Vagina (tissue), 2 donors: ENCODE measurements at regions not wholly inside any gene's neighbourhood (a gene's known extent, or its start where the extent isn't known, plus 50 kb on each side); places are given as distances from the start of the nearest gene placed in this dataset.

Experiments used
- DNase-seq, 2 donors: peaks; one replicate each; pipeline ENCODE4 v3.0.0-alpha.2; 2017; ENCODE audit errors: extremely low spot score in 2 of 2
- H3K27ac ChIP-seq: fragments of 200-600 bp; sonication (generic); one replicate; pipeline ENCODE4 v1.5.1; 2019
- H3K27me3 ChIP-seq: fragments of 200-600 bp; sonication (generic); one replicate; pipeline ENCODE4 v1.5.1; 2019
- H3K36me3 ChIP-seq, 2 donors: fragments of 200-600 bp; sonication (generic); one replicate each; pipeline ENCODE4 v1.5.1; 2017 to 2019
- H3K4me1 ChIP-seq: fragments of 200-600 bp; sonication (generic); one replicate; pipeline ENCODE4 v1.5.1; 2019
- H3K4me3 ChIP-seq, 2 donors: fragments of 200-600 bp; sonication (generic); 1 replicate in 1 of 2; 2 replicates in 1 of 2; pipeline ENCODE4 v1.5.1; 2016 to 2019
- H3K9me3 ChIP-seq: fragments of 200-600 bp; sonication (generic); one replicate; pipeline ENCODE4 v1.5.1; 2019
- CTCF ChIP-seq, 3 experiments: fragments of 450-650 bp in 2 of 3; fragments of 200-600 bp in 1 of 3; sonication (generic) in 1 of 3; IDR thresholded peaks; one replicate each; pipeline ENCODE4 v1.5.1; 2017 to 2019; ENCODE audit warnings: antibody characterized with exemption in 3 of 3, mild to moderate bottlenecking in 2 of 3, moderate library complexity in 2 of 3
- POLR2A ChIP-seq, 2 donors: fragments of 450-650 bp; IDR thresholded peaks; one replicate each; pipeline ENCODE4 v1.6.1; 2017; ENCODE audit warnings: antibody characterized with exemption in 2 of 2, mild to moderate bottlenecking in 2 of 2, moderate library complexity in 2 of 2
- POLR2AphosphoS5 ChIP-seq, 2 donors: sonication (generic); formaldehyde crosslinking; IDR thresholded peaks; one replicate each; pipeline ENCODE4 v1.9.0; 2017; ENCODE audit warnings: antibody characterized with exemption in 2 of 2, mild to moderate bottlenecking in 2 of 2, low read depth in 1 of 2; ENCODE audit not compliant: insufficient read depth in 1 of 2
- intact Hi-C: fragments of 100-400 bp; cut with DNase I; formaldehyde crosslinking; loops from one replicate; pipeline ENCODE4 v1.15.1; 2023

GRCh38 chr5:58228896-58229295, 231.0 kb downstream of the PLK2 start:
- no peak for TF ChIP-seq CTCF (IDR thresholded peaks at IDR 0.05)
- TF ChIP-seq POLR2A (IDR thresholded peaks at IDR 0.05) = no peak
- no peak for TF ChIP-seq POLR2AphosphoS5 (IDR thresholded peaks at IDR 0.05; ENCODE audit: insufficient read depth in 1 of 2, low read depth in 1 of 2)
- no peak overlapping the region for H3K27ac ChIP-seq
- no peaks in the 10 kb centered on the region for H3K9me3 ChIP-seq
- DNase-seq = no peak
- no peaks in the 10 kb centered on the region for H3K27me3 ChIP-seq
- H3K36me3 ChIP-seq = no peaks in the 10 kb centered on the region
- H3K4me3 ChIP-seq = no peak overlapping the region
- intact Hi-C loops = no loop called here
- H3K4me1 ChIP-seq = peaks cover 18% of the 10 kb centered on the region

- Histone ChIP-seq H3K4me3 (no peak overlapping the region), H3K27me3 (no peaks in the 10 kb centered on the region), H3K9me3 (no peaks in the 10 kb centered on the region), H3K27ac (no peak overlapping the region), H3K4me1 (peaks cover 18% of the 10 kb centered on the region), H3K36me3 (no peaks in the 10 kb centered on the region)
- no peak for TF ChIP-seq CTCF (IDR thresholded peaks at IDR 0.05)
- no peak for TF ChIP-seq POLR2A (IDR thresholded peaks at IDR 0.05)
- no peak for TF ChIP-seq POLR2AphosphoS5 (IDR thresholded peaks at IDR 0.05; ENCODE audit: insufficient read depth in 1 of 2, low read depth in 1 of 2)
- DNase-seq = no peak
- intact Hi-C loops = no loop called here
Observed at GRCh38 chr5:58227858-58228257, 232.0 kb downstream of the PLK2 start.

- H3K9me3 ChIP-seq = no peaks in the 10 kb centered on the region
- no peaks in the 10 kb centered on the region for H3K27me3 ChIP-seq
- TF ChIP-seq CTCF (IDR thresholded peaks at IDR 0.05) (no peak), POLR2A (IDR thresholded peaks at IDR 0.05) (no peak), POLR2AphosphoS5 (IDR thresholded peaks at IDR 0.05; ENCODE audit: insufficient read depth in 1 of 2, low read depth in 1 of 2) (no peak)
- H3K4me3 ChIP-seq = no peak overlapping the region
- intact Hi-C loops = no loop called here
- DNase-seq = no peak
- peaks cover 10% of the 10 kb centered on the region for H3K4me1 ChIP-seq
- no peak overlapping the region for H3K27ac ChIP-seq
- H3K36me3 ChIP-seq = no peaks in the 10 kb centered on the region
Observed at GRCh38 chr5:58224661-58225060, 235.2 kb downstream of the PLK2 start.

GRCh38 chr5:58224221-58224620, 235.7 kb downstream of the PLK2 start:
- H3K36me3 ChIP-seq = no peaks in the 10 kb centered on the region
- H3K27me3 ChIP-seq = no peaks in the 10 kb centered on the region
- intact Hi-C loops = no loop called here
- H3K4me3 ChIP-seq = no peak overlapping the region
- H3K27ac ChIP-seq = no peak overlapping the region
- peaks cover 10% of the 10 kb centered on the region for H3K4me1 ChIP-seq
- no peak for DNase-seq
- no peaks in the 10 kb centered on the region for H3K9me3 ChIP-seq
- TF ChIP-seq CTCF (IDR thresholded peaks at IDR 0.05) = no peak
- no peak for TF ChIP-seq POLR2AphosphoS5 (IDR thresholded peaks at IDR 0.05; ENCODE audit: insufficient read depth in 1 of 2, low read depth in 1 of 2)
- no peak for TF ChIP-seq POLR2A (IDR thresholded peaks at IDR 0.05)

GRCh38 chr5:58215364-58215763, 244.5 kb downstream of the PLK2 start:
- H3K27me3 ChIP-seq = no peaks in the 10 kb centered on the region
- no peak for DNase-seq
- no peak overlapping the region for H3K27ac ChIP-seq
- H3K4me1 ChIP-seq = no peaks in the 10 kb centered on the region
- H3K4me3 ChIP-seq = no peak overlapping the region
- no peaks in the 10 kb centered on the region for H3K36me3 ChIP-seq
- intact Hi-C loops = no loop called here
- no peak for TF ChIP-seq POLR2AphosphoS5 (IDR thresholded peaks at IDR 0.05; ENCODE audit: insufficient read depth in 1 of 2, low read depth in 1 of 2)
- TF ChIP-seq CTCF (IDR thresholded peaks at IDR 0.05) = no peak
- no peak for TF ChIP-seq POLR2A (IDR thresholded peaks at IDR 0.05)
- H3K9me3 ChIP-seq = no peaks in the 10 kb centered on the region
